Esophagus squamous epithelium (tissue), 5 donors: ENCODE measurements at regions not wholly inside any gene's neighbourhood (a gene's known extent, or its start where the extent isn't known, plus 50 kb on each side); places are given as distances from the start of the nearest gene placed in this dataset.

Source experiments
- DNase-seq: peaks from one replicate; lab custom pipeline; 2025; lab: John Stamatoyannopoulos, UW
- H3K27ac ChIP-seq, 4 donors: fragments of 200-600 bp; sonication (generic); one replicate each; pipeline ENCODE4 v1.5.1; 2016 to 2019; ENCODE audit warnings: mild to moderate bottlenecking in 1 of 4
- H3K27me3 ChIP-seq, 4 donors: fragments of 200-600 bp; sonication (generic); 1 replicate in 3 of 4; 2 replicates in 1 of 4; pipeline versions ENCODE4 v1.5.1 to v1.6.0; 2017 to 2021; ENCODE audit warnings: antibody characterized with exemption in 1 of 4
- H3K36me3 ChIP-seq, 3 donors: fragments of 200-600 bp; sonication (generic); one replicate each; pipeline ENCODE4 v1.5.1; 2016 to 2019
- H3K4me1 ChIP-seq, 3 donors: fragments of 200-600 bp; sonication (generic); one replicate each; pipeline ENCODE4 v1.5.1; 2017 to 2019
- H3K4me3 ChIP-seq, 4 donors: fragments of 200-600 bp; sonication (generic); 1 replicate in 3 of 4; 2 replicates in 1 of 4; pipeline ENCODE4 v1.5.1; 2016 to 2019; ENCODE audit warnings: mild to moderate bottlenecking in 2 of 4, moderate library complexity in 1 of 4
- H3K9me3 ChIP-seq, 3 donors: fragments of 200-600 bp; sonication (generic); one replicate each; pipeline ENCODE4 v1.5.1; 2016 to 2019
- CTCF ChIP-seq, 6 experiments: fragments of 450-650 bp in 4 of 6; fragments of 200-600 bp in 2 of 6; sonication (generic) in 2 of 6; IDR thresholded peaks; one replicate each; pipeline ENCODE4 v1.5.1; 2016 to 2019; ENCODE audit warnings: antibody characterized with exemption in 6 of 6, mild to moderate bottlenecking in 4 of 6, moderate library complexity in 4 of 6
- POLR2A ChIP-seq, 4 donors: fragments of 450-650 bp; IDR thresholded peaks; one replicate each; pipeline ENCODE4 v1.6.1; 2017; ENCODE audit warnings: antibody characterized with exemption in 4 of 4, mild to moderate bottlenecking in 4 of 4, moderate library complexity in 3 of 4
- WGBS, 2 donors: methylation state at CpG; one replicate each; pipeline ENCODE4 v1.1.5; 2018; 5-methylcytosine and 5-hydroxymethylcytosine counted together
- intact Hi-C: fragments of 100-400 bp; cut with DNase I; formaldehyde crosslinking; loops from one replicate; pipeline ENCODE4 v1.15.0; 2022
- donor health status: DM: yes; HTN: yes; CAD: no.

- intact Hi-C loops = no loop called here
- no peaks in the 10 kb centered on the region for H3K36me3 ChIP-seq
- no peak overlapping the region for H3K4me3 ChIP-seq
- H3K4me1 ChIP-seq = peaks cover 0 to 35% (median 0%) of the 10 kb centered on the region in 3 donors
- TF ChIP-seq POLR2A (IDR thresholded peaks at IDR 0.05) (no peak), CTCF (IDR thresholded peaks at IDR 0.05) (no peak)
- H3K27ac ChIP-seq = peak overlapping the region in 1 of 4 donors; percentile 31
- no peaks in the 10 kb centered on the region for H3K27me3 ChIP-seq
- no peak for DNase-seq
- WGBS, 2 donors = 15 to 59% methylated on average over 1 of the region's 1 CpG
- no peaks in the 10 kb centered on the region for H3K9me3 ChIP-seq
Observed at GRCh38 chr12:105942281-105942680, 196.5 kb downstream of the NUAK1 start.

GRCh38 chr12:105943525-105943924 is 195.2 kb downstream of the NUAK1 start:
- H3K27ac ChIP-seq = no peak overlapping the region
- intact Hi-C loops = no loop called here
- H3K27me3 ChIP-seq = no peaks in the 10 kb centered on the region
- no peaks in the 10 kb centered on the region for H3K36me3 ChIP-seq
- DNase-seq = no peak
- H3K4me3 ChIP-seq = no peak overlapping the region
- H3K9me3 ChIP-seq = no peaks in the 10 kb centered on the region
- peaks cover 0 to 35% (median 0%) of the 10 kb centered on the region in 3 donors for H3K4me1 ChIP-seq
- TF ChIP-seq POLR2A (IDR thresholded peaks at IDR 0.05) (no peak), CTCF (IDR thresholded peaks at IDR 0.05) (no peak)
- WGBS, 2 donors = 100% methylated on average over 1 of the region's 1 CpG; no CpG with 5 or more reads in 1 of the 2 donors

- no peak for DNase-seq
Observed at GRCh38 chr12:105944628-105945027, 194.1 kb downstream of the NUAK1 start.

GRCh38 chr12:105945880-105946279 is 192.9 kb downstream of the NUAK1 start:
- Histone ChIP-seq H3K4me1 (peaks cover 0 to 28% (median 0%) of the 10 kb centered on the region in 3 donors), H3K36me3 (no peaks in the 10 kb centered on the region), H3K27ac (no peak overlapping the region), H3K4me3 (no peak overlapping the region), H3K9me3 (no peaks in the 10 kb centered on the region), H3K27me3 (no peaks in the 10 kb centered on the region)
- WGBS, 2 donors = 54 to 58% methylated on average over 1 of the region's 1 CpG
- intact Hi-C loops = no loop called here
- DNase-seq = no peak
- TF ChIP-seq CTCF (IDR thresholded peaks at IDR 0.05) (no peak), POLR2A (IDR thresholded peaks at IDR 0.05) (no peak)

More at GRCh38 chr12:105944628-105945027, 194.1 kb downstream of the NUAK1 start:
- WGBS, 2 donors = 22 to 41% methylated on average over 1 of the region's 1 CpG
- no peaks in the 10 kb centered on the region for H3K36me3 ChIP-seq
- H3K9me3 ChIP-seq = no peaks in the 10 kb centered on the region
- H3K27ac ChIP-seq = no peak overlapping the region
- intact Hi-C loops = no loop called here
- H3K4me3 ChIP-seq = no peak overlapping the region
- no peaks in the 10 kb centered on the region for H3K27me3 ChIP-seq
- H3K4me1 ChIP-seq = peaks cover 0 to 28% (median 0%) of the 10 kb centered on the region in 3 donors
- TF ChIP-seq POLR2A (IDR thresholded peaks at IDR 0.05) (no peak), CTCF (IDR thresholded peaks at IDR 0.05) (no peak)

GRCh38 chr12:105946493-105946901 is 192.3 kb downstream of the NUAK1 start:
- Histone ChIP-seq H3K9me3 (no peaks in the 10 kb centered on the region), H3K4me1 (peaks cover 0 to 28% (median 0%) of the 10 kb centered on the region in 3 donors), H3K4me3 (no peak overlapping the region), H3K27me3 (no peaks in the 10 kb centered on the region), H3K27ac (no peak overlapping the region), H3K36me3 (no peaks in the 10 kb centered on the region)
- TF ChIP-seq CTCF (IDR thresholded peaks at IDR 0.05) (no peak), POLR2A (IDR thresholded peaks at IDR 0.05) (no peak)
- no peak for DNase-seq
- intact Hi-C loops = no loop called here
- 71 to 88% methylated on average over 2 of the region's 2 CpGs for WGBS, 2 donors
